GM23338 (cell line): ENCODE measurements at regions not wholly inside any gene's neighbourhood (a gene's known extent, or its start where the extent isn't known, plus 50 kb on each side); places are given as distances from the start of the nearest gene placed in this dataset.

ENCODE experiments used
- ATAC-seq: fragments of 200-7000 bp; cut with Tn5 transposase; 3 replicates; pipeline ENCODE4 v1.9.1; 2020
- DNase-seq: peaks from one replicate; pipeline ENCODE4 v3.0.0-alpha.2; 2015; ENCODE audit warnings: low spot score
- H2AFZ ChIP-seq: fragments of 200-600 bp; sonication (generic); 2 replicates; pipeline ENCODE4 v1.8.0; 2016; ENCODE audit warnings: antibody characterized with exemption, mild to moderate bottlenecking, moderate library complexity
- H3F3A ChIP-seq: fragments of 200-600 bp; sonication (generic); replicated peaks from 2 replicates; pipeline ENCODE4 v1.8.0; 2017; ENCODE audit warnings: antibody characterized with exemption, mixed run types, low read depth
- H3K27ac ChIP-seq: fragments of 200-600 bp; sonication (generic); 2 replicates; pipeline ENCODE4 v1.6.1; 2016; ENCODE audit warnings: low read depth
- H3K27me3 ChIP-seq: fragments of 200-600 bp; sonication (generic); 2 replicates; pipeline ENCODE4 v1.8.0; 2016; ENCODE audit warnings: mild to moderate bottlenecking, mixed run types, moderate library complexity; ENCODE audit not compliant: insufficient read depth
- H3K36me3 ChIP-seq: fragments of 200-600 bp; sonication (generic); 2 replicates; pipeline ENCODE4 v1.8.0; 2016; ENCODE audit warnings: mild to moderate bottlenecking; ENCODE audit not compliant: insufficient read depth
- H3K4me1 ChIP-seq: fragments of 200-600 bp; sonication (generic); 2 replicates; pipeline ENCODE4 v1.8.0; 2016; ENCODE audit warnings: mild to moderate bottlenecking, moderate library complexity; ENCODE audit not compliant: insufficient read depth
- H3K4me2 ChIP-seq: fragments of 200-600 bp; sonication (generic); 2 replicates; pipeline ENCODE4 v1.7.1; 2017; ENCODE audit warnings: mixed run types
- H3K4me3 ChIP-seq: fragments of 200-600 bp; sonication (generic); 2 replicates; pipeline ENCODE4 v1.6.1; 2016; ENCODE audit warnings: mixed run types
- H3K79me2 ChIP-seq: fragments of 200-600 bp; sonication (generic); replicated peaks from 2 replicates; pipeline ENCODE4 v1.8.0; 2017; ENCODE audit warnings: mild to moderate bottlenecking; ENCODE audit not compliant: insufficient read depth
- H3K9me2 ChIP-seq: fragments of 200-600 bp; sonication (generic); 2 replicates; pipeline ENCODE4 v1.8.0; 2017; ENCODE audit not compliant: insufficient read depth
- H4K20me1 ChIP-seq: fragments of 200-600 bp; sonication (generic); replicated peaks from 2 replicates; pipeline ENCODE4 v1.8.0; 2017; ENCODE audit warnings: mild to moderate bottlenecking; ENCODE audit not compliant: insufficient read depth
- H3K27ac Mint-ChIP-seq: 2 replicates; pipeline ENCODE4 v1.8.0; 2020; ENCODE audit warnings: inconsistent platforms, mild to moderate bottlenecking, moderate library complexity, mixed read lengths
- H3K27me3 Mint-ChIP-seq: 3 replicates; pipeline ENCODE4 v1.8.0; 2022; ENCODE audit warnings: low read depth, mild to moderate bottlenecking, moderate library complexity, mixed read lengths, inconsistent platforms; ENCODE audit not compliant: insufficient read depth, poor library complexity
- H3K36me3 Mint-ChIP-seq: 3 replicates; pipeline ENCODE4 v1.8.0; 2021; ENCODE audit warnings: low read depth, mild to moderate bottlenecking, inconsistent platforms, moderate library complexity, mixed read lengths
- H3K4me1 Mint-ChIP-seq: 3 replicates; pipeline ENCODE4 v1.8.0; 2020; ENCODE audit warnings: mild to moderate bottlenecking, inconsistent platforms, mixed read lengths
- H3K4me3 Mint-ChIP-seq: 3 replicates; pipeline ENCODE4 v1.8.0; 2021; ENCODE audit warnings: moderate library complexity, mild to moderate bottlenecking, inconsistent platforms, mixed read lengths
- H3K9me3 Mint-ChIP-seq: 3 replicates; pipeline ENCODE4 v1.8.0; 2020; ENCODE audit warnings: moderate library complexity, mild to moderate bottlenecking, inconsistent platforms, mixed read lengths
- CREB1 ChIP-seq: fragments of 250-450 bp; sonication (Bioruptor Pico); IDR thresholded peaks from 2 replicates; pipeline ENCODE4 v1.5.0; 2020; ENCODE audit warnings: low read depth, mild to moderate bottlenecking, moderate library complexity
- CTCF ChIP-seq, 2 experiments: fragments of 200-600 bp in 1 of 2; sonication (generic) in 1 of 2; conservative IDR thresholded peaks; 2 replicates each; pipeline versions ENCODE4 v1.5.1 to v1.6.1; 2016 to 2017; ENCODE audit warnings: antibody characterized with exemption in 2 of 2, low read depth in 2 of 2, mild to moderate bottlenecking in 2 of 2, moderate library complexity in 1 of 2
- ETS1 ChIP-seq: IDR thresholded peaks from 2 replicates; pipeline ENCODE4 v1.6.1; 2016; ENCODE audit warnings: antibody characterized with exemption
- EZH2 ChIP-seq: fragments of 200-600 bp; sonication (generic); IDR thresholded peaks from one replicate; pipeline ENCODE4 v1.8.0; 2017; ENCODE audit warnings: antibody characterized with exemption, mild to moderate bottlenecking, low read depth; ENCODE audit not compliant: unreplicated experiment
- EZH2phosphoT487 ChIP-seq: fragments of 200-600 bp; sonication (generic); IDR thresholded peaks from one replicate; pipeline ENCODE4 v1.8.1; 2018; ENCODE audit warnings: antibody characterized with exemption; ENCODE audit not compliant: unreplicated experiment
- JUNB ChIP-seq: IDR thresholded peaks from one replicate; pipeline ENCODE4 v1.6.1; 2016; ENCODE audit warnings: antibody characterized with exemption; ENCODE audit not compliant: unreplicated experiment
- NANOG ChIP-seq: IDR thresholded peaks from 2 replicates; pipeline ENCODE4 v1.6.1; 2016; ENCODE audit warnings: antibody characterized with exemption, borderline replicate concordance
- POLR2AphosphoS5 ChIP-seq: IDR thresholded peaks from 2 replicates; pipeline ENCODE4 v1.6.1; 2016; ENCODE audit warnings: antibody characterized with exemption, low read depth
- REST ChIP-seq: IDR thresholded peaks from one replicate; pipeline ENCODE4 v1.6.1; 2018; ENCODE audit warnings: antibody characterized with exemption; ENCODE audit not compliant: unreplicated experiment
- STAT1 ChIP-seq: IDR thresholded peaks from one replicate; pipeline ENCODE4 v1.6.1; 2016; ENCODE audit warnings: antibody characterized with exemption; ENCODE audit not compliant: unreplicated experiment
- ZNF114 ChIP-seq: fragments of 250-450 bp; sonication (Bioruptor Pico); IDR thresholded peaks from 2 replicates; pipeline ENCODE4 v1.5.0; 2020; ENCODE audit warnings: mild to moderate bottlenecking, moderate library complexity
- ZNF331 ChIP-seq: fragments of 250-450 bp; sonication (Bioruptor Pico); IDR thresholded peaks from 2 replicates; pipeline ENCODE4 v1.5.0; 2020; ENCODE audit warnings: low read depth, mild to moderate bottlenecking, moderate library complexity
- ZNF462 ChIP-seq: fragments of 250-450 bp; sonication (Bioruptor Pico); IDR thresholded peaks from 2 replicates; pipeline ENCODE4 v1.5.0; 2020; ENCODE audit warnings: mild to moderate bottlenecking, moderate library complexity

- Histone ChIP-seq H3K4me2 (no peak overlapping the region), H3K79me2 (no peaks in the 10 kb centered on the region), H3K4me3 (no peak overlapping the region), H3K27me3 (no peaks in the 10 kb centered on the region), H3F3A (no peaks in the 10 kb centered on the region), H3K4me1 (no peaks in the 10 kb centered on the region), H3K27ac (no peak overlapping the region), H2AFZ (no peak overlapping the region), H4K20me1 (no peaks in the 10 kb centered on the region), H3K9me2 (peaks cover 4% of the 10 kb centered on the region; the same call in 1 of the 2 replicates), H3K36me3 (no peaks in the 10 kb centered on the region)
- Mint-ChIP-seq H3K27me3 (no peaks in the 10 kb centered on the region), H3K27ac (no peak overlapping the region), H3K4me1 (peaks cover 3% of the 10 kb centered on the region; the same call in 1 of the 3 replicates), H3K36me3 (no peaks in the 10 kb centered on the region), H3K9me3 (no peaks in the 10 kb centered on the region), H3K4me3 (no peak overlapping the region)
- ATAC-seq (no peak), DNase-seq (no peak)
- TF ChIP-seq JUNB (no peak), STAT1 (no peak), ETS1 (no peak), REST (no peak), EZH2 (no peak), ZNF462 (CRISPR knock-in tag) (no peak), ZNF114 (CRISPR knock-in tag) (no peak), POLR2AphosphoS5 (no peak), ZNF331 (no peak), EZH2phosphoT487 (no peak), CTCF (conservative IDR thresholded peaks at IDR 0.05; ENCODE audit: low read depth in 2 of 2) (no peak), NANOG (no peak), CREB1 (CRISPR knock-in tag) (no peak)
Observed at GRCh38 chr18:60162388-60162787, 210.2 kb downstream of the MC4R start.
